ENCODE measurements at regions not wholly inside any gene's neighbourhood (a gene's known extent, or its start where the extent isn't known, plus 50 kb on each side); places are given as distances from the start of the nearest gene placed in this dataset.
"Not testable (repeated sequence)": the region's sequence is repeated elsewhere in the genome, so short reads cannot be mapped to it uniquely, and the experiment has no call there.

GRCh38 chr11:44368886-44369285 is 58.9 kb upstream of the ALX4 start:
- H3K4me3 ChIP-seq (replicated peaks; ENCODE audit: low read depth, low read length): no peak overlapping the region
- TF ChIP-seq CTCF (IDR thresholded peaks at IDR 0.05; ENCODE audit: low read depth, low read length, missing control alignments): no peak
- DNase-seq (ENCODE audit: extremely low read depth, low read depth): no peak

GRCh38 chr11:44371042-44371441 is 61.1 kb upstream of the ALX4 start:
- DNase-seq (ENCODE audit: extremely low read depth, low read depth); H3K4me3 ChIP-seq (replicated peaks; ENCODE audit: low read depth, low read length): not testable (repeated sequence)

- no peak for TF ChIP-seq CTCF (IDR thresholded peaks at IDR 0.05; ENCODE audit: low read depth, low read length, missing control alignments)
- no peak for DNase-seq (ENCODE audit: extremely low read depth, low read depth)
- H3K4me3 ChIP-seq (replicated peaks; ENCODE audit: low read depth, low read length): no peak overlapping the region
Measured at GRCh38 chr11:44371706-44372105, 61.8 kb upstream of the ALX4 start.

- no peak for DNase-seq (ENCODE audit: extremely low read depth, low read depth)
- no peak for TF ChIP-seq CTCF (IDR thresholded peaks at IDR 0.05; ENCODE audit: low read depth, low read length, missing control alignments)
Measured at GRCh38 chr11:44372989-44373388, 63.0 kb upstream of the ALX4 start.

GRCh38 chr11:44374001-44374400 is 64.1 kb upstream of the ALX4 start:
- no peak overlapping the region for H3K4me3 ChIP-seq (replicated peaks; ENCODE audit: low read depth, low read length)
- no peak for TF ChIP-seq CTCF (IDR thresholded peaks at IDR 0.05; ENCODE audit: low read depth, low read length, missing control alignments)
- no peak for DNase-seq (ENCODE audit: extremely low read depth, low read depth)

More at GRCh38 chr11:44372989-44373388, 63.0 kb upstream of the ALX4 start:
- no peak overlapping the region for H3K4me3 ChIP-seq (replicated peaks; ENCODE audit: low read depth, low read length)

GRCh38 chr11:44376423-44376822 is 66.5 kb upstream of the ALX4 start:
- H3K4me3 ChIP-seq (replicated peaks; ENCODE audit: low read depth, low read length): no peak overlapping the region
- DNase-seq (ENCODE audit: extremely low read depth, low read depth): no peak
- TF ChIP-seq CTCF (IDR thresholded peaks at IDR 0.05; ENCODE audit: low read depth, low read length, missing control alignments): no peak

- no peak for TF ChIP-seq CTCF (IDR thresholded peaks at IDR 0.05; ENCODE audit: low read depth, low read length, missing control alignments)
- no peak for DNase-seq (ENCODE audit: extremely low read depth, low read depth)
- no peak overlapping the region for H3K4me3 ChIP-seq (replicated peaks; ENCODE audit: low read depth, low read length)
Measured at GRCh38 chr11:44377121-44377520, 67.2 kb upstream of the ALX4 start.
